Endothelial cell of umbilical vein (primary cell): ENCODE measurements at regions not wholly inside any gene's neighbourhood (a gene's known extent, or its start where the extent isn't known, plus 50 kb on each side); places are given as distances from the start of the nearest gene placed in this dataset.

Source experiments
- BruUV-seq: library from RNA; stranded (reverse); fragments of 400-500 nt; replicated peaks from 2 replicates; lab custom pipeline; 2021; lab: Mats Ljungman, UMichigan
- CTCF ChIA-PET: fragments of 300-600, 350-600 bp; sonication (Branson Sonifier 250); formaldehyde crosslinking; loops from one replicate; lab custom pipeline; 2021; ENCODE audit warnings: antibody characterized with exemption, inconsistent platforms; lab: Charles Lee
- POLR2A ChIA-PET: fragments of 300-600, 350-600 bp; sonication (Branson Sonifier 250); formaldehyde crosslinking; loops from one replicate; lab custom pipeline; 2021; ENCODE audit warnings: antibody characterized with exemption, inconsistent platforms; lab: Charles Lee
- DNase-seq: peaks from one replicate; pipeline ENCODE4 v3.0.0-alpha.2; 2011; ENCODE audit warnings: low read depth, low spot score
- FAIRE-seq: peaks from 2 replicates; lab custom pipeline; 2011; peaks lifted over from hg19 to GRCh38; lab: Jason Lieb, UNC
- H2AFZ ChIP-seq: 2 replicates; pipeline ENCODE4 v1.6.0; 2012; ENCODE audit warnings: low read depth, low read length, control low read depth, inconsistent platforms
- H3K27ac ChIP-seq: 2 replicates; pipeline ENCODE4 v1.5.1; 2011; ENCODE audit warnings: low read depth, mild to moderate bottlenecking, control low read depth, low read length, moderate library complexity; ENCODE audit not compliant: insufficient read depth
- H3K27me3 ChIP-seq, 2 experiments: 2 replicates each; pipeline versions ENCODE4 v1.6.0 to v1.6.1; 2011; ENCODE audit warnings: low read length in 2 of 2, mixed read lengths in 1 of 2; ENCODE audit not compliant: control insufficient read depth in 2 of 2, insufficient read depth in 2 of 2
- H3K36me3 ChIP-seq, 2 experiments: 2 replicates in 1 of 2; 3 replicates in 1 of 2; pipeline ENCODE4 v1.5.1; 2011; ENCODE audit warnings: low read length in 2 of 2, mild to moderate bottlenecking in 1 of 2, moderate library complexity in 1 of 2; ENCODE audit not compliant: control insufficient read depth in 2 of 2, insufficient read depth in 2 of 2; ENCODE audit errors: extremely low read depth in 1 of 2
- H3K4me1 ChIP-seq: 3 replicates; pipeline ENCODE4 v1.5.1; 2011; ENCODE audit warnings: mild to moderate bottlenecking, low read length; ENCODE audit not compliant: control insufficient read depth, insufficient read depth; ENCODE audit errors: extremely low read depth
- H3K4me2 ChIP-seq: 2 replicates; pipeline ENCODE4 v1.6.1; 2011; ENCODE audit warnings: low read length, control low read depth, mixed read lengths; ENCODE audit not compliant: insufficient read depth
- H3K4me3 ChIP-seq, 3 experiments: fragments of 200-600 bp in 1 of 3; sonication (generic), shearing (Covaris generic) in 1 of 3; replicated peaks in 1 of 3; 2 replicates each; pipeline ENCODE4 v1.5.1; 2011 to 2016; ENCODE audit warnings: control low read depth in 3 of 3, low read length in 3 of 3, mild to moderate bottlenecking in 2 of 3, inconsistent platforms in 1 of 3, low read depth in 1 of 3, moderate library complexity in 1 of 3; ENCODE audit not compliant: insufficient read depth in 1 of 3
- H3K79me2 ChIP-seq: 2 replicates; pipeline ENCODE4 v1.6.0; 2012; ENCODE audit warnings: low read length, inconsistent platforms; ENCODE audit not compliant: control insufficient read depth, insufficient read depth
- H3K9ac ChIP-seq: replicated peaks from 2 replicates; pipeline ENCODE3; 2011; ENCODE audit warnings: low read length, control low read depth; ENCODE audit not compliant: insufficient read depth; ENCODE audit errors: extremely low read depth
- H3K9me1 ChIP-seq: replicated peaks from 3 replicates; pipeline ENCODE4 v1.6.0; 2011; ENCODE audit warnings: mild to moderate bottlenecking, low read length; ENCODE audit not compliant: control insufficient read depth, insufficient read depth; ENCODE audit errors: extremely low read depth
- H3K9me3 ChIP-seq: replicated peaks from 2 replicates; pipeline ENCODE4 v1.5.1; 2012; ENCODE audit warnings: low read length, inconsistent platforms; ENCODE audit not compliant: control insufficient read depth, insufficient read depth
- H4K20me1 ChIP-seq: replicated peaks from 2 replicates; pipeline ENCODE3; 2011; ENCODE audit warnings: mild to moderate bottlenecking, low read length; ENCODE audit not compliant: control insufficient read depth, insufficient read depth; ENCODE audit errors: extremely low read depth
- CTCF ChIP-seq, 2 donors: IDR thresholded peaks; 1 replicate in 1 of 2; 2 replicates in 1 of 2; pipeline ENCODE4 v1.5.1; 2011; ENCODE audit warnings: low read length in 2 of 2, mild to moderate bottlenecking in 2 of 2, moderate library complexity in 2 of 2, control low read depth in 1 of 2, inconsistent platforms in 1 of 2, low read depth in 1 of 2; ENCODE audit not compliant: insufficient read depth in 1 of 2; ENCODE audit errors: extremely low read depth in 1 of 2
- EZH2 ChIP-seq: IDR thresholded peaks from 2 replicates; pipeline ENCODE4 v1.6.1; 2012; ENCODE audit warnings: borderline replicate concordance, low read depth, mild to moderate bottlenecking, moderate library complexity, low read length, inconsistent platforms; ENCODE audit not compliant: severe bottlenecking
- FOS ChIP-seq: IDR thresholded peaks from 2 replicates; pipeline ENCODE4 v1.6.1; 2011; ENCODE audit warnings: mild to moderate bottlenecking, low read length, moderate library complexity, borderline replicate concordance; ENCODE audit not compliant: insufficient read depth
- GATA2 ChIP-seq: IDR thresholded peaks from 2 replicates; pipeline ENCODE4 v1.7.0; 2011; ENCODE audit warnings: low read depth, mild to moderate bottlenecking, moderate library complexity, mixed read lengths, low read length; ENCODE audit not compliant: insufficient read length, insufficient read depth
- JUN ChIP-seq: IDR thresholded peaks from 2 replicates; pipeline ENCODE4 v1.6.1; 2011; ENCODE audit warnings: borderline replicate concordance, low read depth; ENCODE audit not compliant: insufficient read length, insufficient read depth
- MAX ChIP-seq: IDR thresholded peaks from 2 replicates; pipeline ENCODE4 v1.6.1; 2011; ENCODE audit not compliant: insufficient read depth, insufficient read length
- MYC ChIP-seq: IDR thresholded peaks from one replicate; pipeline ENCODE4 v1.6.1; 2011; ENCODE audit warnings: mild to moderate bottlenecking, low read depth, low read length
- POLR2A ChIP-seq: IDR thresholded peaks from 2 replicates; pipeline ENCODE4 v1.6.1; 2012; ENCODE audit warnings: low read depth, mild to moderate bottlenecking, control low read depth, low read length
- POLR2AphosphoS5 ChIP-seq: IDR thresholded peaks from 2 replicates; pipeline ENCODE4 v1.6.1; 2012; ENCODE audit warnings: low read depth, mild to moderate bottlenecking, control low read depth, low read length, moderate library complexity; ENCODE audit not compliant: insufficient read depth
- dilution Hi-C: fragments of 300-500 bp; cut with MboI; formaldehyde crosslinking; loops from one replicate; pipeline ENCODE4 v1.15.0; 2019; ENCODE audit warnings: low sequenced_read_pairs; ENCODE audit not compliant: extremely low pct_ligation_motif_present
- intact Hi-C: fragments of 100-400 bp; cut with micrococcal nuclease; formaldehyde crosslinking; loops from one replicate; pipeline ENCODE4 v1.10.0; 2022

GRCh38 chr4:181728305-181728966 lies 514.8 kb upstream of the TENM3 start:
- Histone ChIP-seq H3K9me1 (no peaks in the 10 kb centered on the region), H3K27me3 (no peaks in the 10 kb centered on the region), H3K9ac (no peak overlapping the region), H3K79me2 (no peaks in the 10 kb centered on the region), H3K4me2 (no peak overlapping the region), H3K9me3 (peaks cover 3% of the 10 kb centered on the region), H2AFZ (no peak overlapping the region), H3K4me1 (no peaks in the 10 kb centered on the region), H4K20me1 (no peaks in the 10 kb centered on the region), H3K4me3 (no peak overlapping the region), H3K27ac (no peak overlapping the region), H3K36me3 (no peaks in the 10 kb centered on the region)
- CTCF ChIA-PET, result no interaction called here
- POLR2A ChIA-PET, result no interaction called here
- intact Hi-C loops (no loop called here), dilution Hi-C loops (no loop called here)
- DNase-seq, result no peak
- no peak for FAIRE-seq
- no TSS peak for BruUV-seq
- TF ChIP-seq FOS (no peak), POLR2AphosphoS5 (no peak), GATA2 (no peak), POLR2A (no peak), EZH2 (no peak), MYC (no peak), JUN (no peak), CTCF (IDR thresholded peaks at IDR 0.05; ENCODE audit: extremely low read depth in 1 of 2, insufficient read depth in 1 of 2, low read depth in 1 of 2, low read length in 2 of 2) (no peak), MAX (no peak)
